OCI-LY7 (cell line): ENCODE measurements at regions not wholly inside any gene's neighbourhood (a gene's known extent, or its start where the extent isn't known, plus 50 kb on each side); places are given as distances from the start of the nearest gene placed in this dataset.

Source experiments
- BruUV-seq: library from RNA; stranded (reverse); fragments of 400-500 nt; replicated peaks from 2 replicates; lab custom pipeline; 2021; lab: Mats Ljungman, UMichigan
- CTCF ChIA-PET: fragments of 300-600 bp; sonication (Branson Sonifier 250); formaldehyde crosslinking; loops from one replicate; lab custom pipeline; 2022; ENCODE audit warnings: antibody characterized with exemption; ENCODE audit not compliant: unreplicated experiment; lab: Charles Lee
- POLR2A ChIA-PET: fragments of 300-600 bp; sonication (Branson Sonifier 250); formaldehyde crosslinking; loops from one replicate; lab custom pipeline; 2022; ENCODE audit warnings: antibody characterized with exemption; lab: Charles Lee
- DNase-seq: peaks from one replicate; pipeline ENCODE4 v3.0.0-alpha.2; 2015; ENCODE audit warnings: low spot score
- H2AFZ ChIP-seq: fragments of 200-600 bp; sonication (generic), shearing (Covaris generic); 2 replicates; pipeline ENCODE4 v1.6.1; 2014; ENCODE audit warnings: mild to moderate bottlenecking, antibody characterized with exemption, low read length, moderate library complexity
- H3K27ac ChIP-seq: fragments of 200-600 bp; sonication (generic); 2 replicates; pipeline ENCODE4 v1.5.1; 2014; ENCODE audit warnings: mixed run types, low read depth, mild to moderate bottlenecking, moderate library complexity, low read length, inconsistent platforms; ENCODE audit not compliant: poor library complexity, severe bottlenecking
- H3K36me3 ChIP-seq: fragments of 200-600 bp; sonication (generic); 2 replicates; pipeline ENCODE4 v1.6.1; 2014; ENCODE audit warnings: mild to moderate bottlenecking, antibody characterized with exemption, low read length, moderate library complexity, mixed read lengths; ENCODE audit not compliant: insufficient read depth
- H3K4me1 ChIP-seq: fragments of 200-600 bp; sonication (generic); 2 replicates; pipeline ENCODE4 v1.5.1; 2014; ENCODE audit warnings: mild to moderate bottlenecking, low read length; ENCODE audit not compliant: insufficient read depth, poor library complexity, severe bottlenecking
- H3K4me2 ChIP-seq: fragments of 200-600 bp; sonication (generic); 2 replicates; pipeline ENCODE4 v1.6.1; 2014; ENCODE audit warnings: mild to moderate bottlenecking, low read length
- H3K4me3 ChIP-seq: fragments of 200-600 bp; sonication (generic); 2 replicates; pipeline ENCODE4 v1.5.1; 2014; ENCODE audit warnings: mild to moderate bottlenecking, low read depth, low read length; ENCODE audit not compliant: poor library complexity, severe bottlenecking
- H3K79me2 ChIP-seq: fragments of 200-600 bp; sonication (generic); 2 replicates; pipeline ENCODE4 v1.6.1; 2016; ENCODE audit warnings: low read depth, mild to moderate bottlenecking, low read length, moderate library complexity, mixed read lengths; ENCODE audit not compliant: insufficient read depth
- H3K9me2 ChIP-seq: fragments of 200-600 bp; sonication (generic); 2 replicates; pipeline ENCODE4 v1.6.1; 2016; ENCODE audit warnings: mild to moderate bottlenecking, low read length, mixed read lengths; ENCODE audit not compliant: insufficient read depth
- H3K9me3 ChIP-seq: fragments of 200-600 bp; sonication (generic); 2 replicates; pipeline ENCODE4 v1.6.1; 2014; ENCODE audit warnings: mild to moderate bottlenecking, mixed run types, low read length, mixed read lengths
- H4K20me1 ChIP-seq: fragments of 200-600 bp; sonication (generic); 2 replicates; pipeline ENCODE4 v1.6.1; 2014; ENCODE audit warnings: mild to moderate bottlenecking, antibody characterized with exemption, low read length, moderate library complexity, mixed read lengths; ENCODE audit not compliant: insufficient read depth
- EZH2phosphoT487 ChIP-seq: fragments of 200-600 bp; sonication (generic); IDR thresholded peaks from 2 replicates; pipeline ENCODE4 v1.6.1; 2018; ENCODE audit warnings: low read depth, borderline replicate concordance, mild to moderate bottlenecking, mixed run types, antibody characterized with exemption, low read length, moderate library complexity, mixed read lengths
- intact Hi-C: fragments of 100-400 bp; cut with micrococcal nuclease; formaldehyde crosslinking; loops from one replicate; pipeline ENCODE4 v1.10.0; 2022; ENCODE audit not compliant: unreplicated experiment
- TF ChIP-seq, protein P1 (sequence below): fragments of 200-600 bp; sonication (generic); conservative IDR thresholded peaks from 2 replicates; pipeline ENCODE4 v1.5.1; 2014; ENCODE audit warnings: mild to moderate bottlenecking, antibody characterized with exemption, low read length, moderate library complexity, mixed read lengths

DNA sequence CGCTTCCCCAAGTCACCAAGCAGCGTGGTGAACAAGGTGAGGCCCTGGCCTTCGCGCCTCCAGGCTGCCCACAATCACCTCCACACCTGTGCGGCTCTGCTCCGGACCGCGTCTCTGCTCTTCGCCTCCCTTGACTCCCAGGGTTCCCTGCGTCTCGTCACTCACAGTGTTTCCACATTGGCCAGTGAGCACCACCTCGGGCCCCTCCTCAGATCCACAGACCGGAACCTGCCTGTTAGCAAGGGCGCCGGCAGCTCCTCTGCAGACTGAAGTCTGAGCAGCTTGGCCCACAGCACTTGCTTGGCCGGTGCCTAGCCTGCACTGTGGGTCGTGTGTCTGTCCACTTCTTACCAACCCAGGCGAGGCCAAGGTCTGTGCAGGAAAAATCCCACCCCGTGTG lies 155.3 kb upstream of the ALKAL2 start:
- Histone ChIP-seq H3K9me2 (no peaks in the 10 kb centered on the region), H3K79me2 (no peaks in the 10 kb centered on the region), H3K36me3 (no peaks in the 10 kb centered on the region), H3K4me2 (peak overlapping the region; percentile 4; the same call in 1 of the 2 replicates), H3K9me3 (no peaks in the 10 kb centered on the region), H4K20me1 (no peaks in the 10 kb centered on the region), H2AFZ (no peak overlapping the region), H3K4me1 (no peaks in the 10 kb centered on the region), H3K4me3 (no peak overlapping the region), H3K27ac (no peak overlapping the region)
- TF ChIP-seq EZH2phosphoT487 = no peak
- TF ChIP-seq, protein P1, sequence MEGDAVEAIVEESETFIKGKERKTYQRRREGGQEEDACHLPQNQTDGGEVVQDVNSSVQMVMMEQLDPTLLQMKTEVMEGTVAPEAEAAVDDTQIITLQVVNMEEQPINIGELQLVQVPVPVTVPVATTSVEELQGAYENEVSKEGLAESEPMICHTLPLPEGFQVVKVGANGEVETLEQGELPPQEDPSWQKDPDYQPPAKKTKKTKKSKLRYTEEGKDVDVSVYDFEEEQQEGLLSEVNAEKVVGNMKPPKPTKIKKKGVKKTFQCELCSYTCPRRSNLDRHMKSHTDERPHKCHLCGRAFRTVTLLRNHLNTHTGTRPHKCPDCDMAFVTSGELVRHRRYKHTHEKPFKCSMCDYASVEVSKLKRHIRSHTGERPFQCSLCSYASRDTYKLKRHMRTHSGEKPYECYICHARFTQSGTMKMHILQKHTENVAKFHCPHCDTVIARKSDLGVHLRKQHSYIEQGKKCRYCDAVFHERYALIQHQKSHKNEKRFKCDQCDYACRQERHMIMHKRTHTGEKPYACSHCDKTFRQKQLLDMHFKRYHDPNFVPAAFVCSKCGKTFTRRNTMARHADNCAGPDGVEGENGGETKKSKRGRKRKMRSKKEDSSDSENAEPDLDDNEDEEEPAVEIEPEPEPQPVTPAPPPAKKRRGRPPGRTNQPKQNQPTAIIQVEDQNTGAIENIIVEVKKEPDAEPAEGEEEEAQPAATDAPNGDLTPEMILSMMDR = no peak
- POLR2A ChIA-PET = interaction anchor here (0.7 kb wide), 1 partner anchor 157 kb away, joined by 3 read pairs; no protein-coding TSS in a partner anchor
- DNase-seq = no peak
- intact Hi-C loops = no loop called here
- CTCF ChIA-PET = no interaction called here
- no TSS peak for BruUV-seq

DNA sequence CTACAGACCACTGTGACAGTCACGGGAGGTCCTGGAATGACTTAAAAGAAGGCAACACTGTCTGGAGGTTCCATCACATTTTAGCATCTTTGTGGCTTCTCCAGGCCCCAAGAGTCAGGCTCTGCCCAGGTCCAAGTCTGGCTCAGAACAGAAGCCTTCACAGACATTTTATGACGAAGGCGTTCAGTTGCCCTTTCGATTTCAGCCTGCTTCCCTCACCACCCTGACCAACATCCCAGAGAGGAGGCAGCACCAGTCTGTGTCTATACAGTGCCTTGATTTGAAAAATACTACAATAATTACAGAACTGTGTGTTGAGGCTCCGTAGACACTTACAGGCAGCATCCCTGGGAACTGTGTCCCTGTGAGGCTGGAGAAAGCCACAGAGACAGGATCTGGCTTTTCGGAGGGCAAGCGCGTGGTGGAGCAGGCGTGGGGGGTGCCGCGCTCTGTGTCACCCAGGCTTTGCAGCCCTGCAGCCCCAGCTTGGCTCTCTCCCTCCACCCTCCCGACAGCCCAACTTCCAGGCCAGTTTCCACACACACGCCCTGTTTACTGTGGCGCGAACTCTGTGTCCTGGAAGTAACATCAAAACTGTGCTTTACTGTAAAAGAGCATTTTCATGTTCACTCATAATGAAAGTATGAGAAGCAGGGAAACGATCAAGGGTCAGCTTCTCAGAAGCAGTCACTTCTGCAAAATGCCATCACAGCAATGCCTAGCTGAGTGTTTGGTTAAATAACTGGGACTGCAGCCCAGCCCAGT lies 153.5 kb upstream of the ALKAL2 start:
- no peak for DNase-seq
- no TSS peak for BruUV-seq
- no peak overlapping the region for H3K27ac ChIP-seq
- H2AFZ ChIP-seq = no peak overlapping the region
- no peaks in the 10 kb centered on the region for H3K79me2 ChIP-seq
- no peaks in the 10 kb centered on the region for H4K20me1 ChIP-seq
- CTCF ChIA-PET = no interaction called here
- intact Hi-C loops = no loop called here
- no peak overlapping the region for H3K4me3 ChIP-seq
- H3K36me3 ChIP-seq = no peaks in the 10 kb centered on the region
- H3K9me2 ChIP-seq = no peaks in the 10 kb centered on the region
- H3K4me1 ChIP-seq = no peaks in the 10 kb centered on the region
- TF ChIP-seq, protein P1 = no peak
- TF ChIP-seq EZH2phosphoT487 = no peak
- POLR2A ChIA-PET = interaction anchor here (0.7 kb wide), 1 partner anchor 27 kb away, joined by 3 read pairs; no protein-coding TSS in a partner anchor
- H3K4me2 ChIP-seq = no peak overlapping the region; the same call in 1 of the 2 replicates
- H3K9me3 ChIP-seq = no peaks in the 10 kb centered on the region

DNA sequence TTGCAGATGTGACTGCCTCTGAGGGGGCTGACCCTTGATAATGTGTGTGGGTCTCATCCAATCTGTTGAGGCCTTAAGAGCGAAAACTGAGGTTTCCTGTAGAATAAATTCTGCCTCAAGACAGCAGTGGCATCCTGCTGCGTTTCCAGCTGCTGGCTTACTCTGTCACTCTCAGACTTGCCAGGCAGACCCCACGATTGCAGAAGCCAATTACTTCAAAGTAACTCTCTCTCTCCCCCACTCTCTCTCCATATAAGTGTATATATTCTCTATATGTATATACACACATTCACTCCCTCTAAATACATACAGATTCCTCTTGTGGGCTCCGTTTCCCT lies 152.5 kb upstream of the ALKAL2 start:
- H3K27ac ChIP-seq = no peak overlapping the region
- ChIA-PET CTCF (no interaction called here), POLR2A (interaction anchor here (0.6 to 0.8 kb wide), 2 partner anchors 10 to 691 kb away, joined by 3 to 4 read pairs; no protein-coding TSS in a partner anchor)
- no peaks in the 10 kb centered on the region for H3K9me2 ChIP-seq
- H3K9me3 ChIP-seq = no peaks in the 10 kb centered on the region
- DNase-seq = no peak
- H3K4me3 ChIP-seq = no peak overlapping the region
- H3K4me1 ChIP-seq = no peaks in the 10 kb centered on the region
- H4K20me1 ChIP-seq = no peaks in the 10 kb centered on the region
- no peak overlapping the region for H2AFZ ChIP-seq
- TF ChIP-seq, protein P1 = no peak
- TF ChIP-seq EZH2phosphoT487 = no peak
- H3K79me2 ChIP-seq = no peaks in the 10 kb centered on the region
- intact Hi-C loops = no loop called here
- H3K4me2 ChIP-seq = no peak overlapping the region
- no peaks in the 10 kb centered on the region for H3K36me3 ChIP-seq
- BruUV-seq = no TSS peak
